ENCODE measurements at regions not wholly inside any gene's neighbourhood (a gene's known extent, or its start where the extent isn't known, plus 50 kb on each side); places are given as distances from the start of the nearest gene placed in this dataset.

GRCh38 chr17:36667922-36668321 is 66.5 kb downstream of the MRM1 start (continued):
- TF ChIP-seq CHD7 (IDR thresholded peaks at IDR 0.05; ENCODE audit: insufficient replicate concordance, low read length) (no peak), NANOG (IDR thresholded peaks at IDR 0.05; ENCODE audit: insufficient read depth, low read depth, low read length, poor library complexity, severe bottlenecking) (no peak), TBP (IDR thresholded peaks at IDR 0.05; ENCODE audit: low read depth, low read length) (no peak), POLR2AphosphoS5 (IDR thresholded peaks at IDR 0.05; ENCODE audit: low read depth, low read length) (no peak), SRF (IDR thresholded peaks at IDR 0.05; ENCODE audit: low read depth, low read length) (no peak), POLR2A (IDR thresholded peaks at IDR 0.05; ENCODE audit: control extremely low read depth in 1 of 2, low read depth in 2 of 2, low read length in 2 of 2) (no peak), SP1 (IDR thresholded peaks at IDR 0.05; ENCODE audit: low read depth, low read length) (no peak), JUN (IDR thresholded peaks at IDR 0.05; ENCODE audit: low read depth, low read length) (no peak), EP300 (IDR thresholded peaks at IDR 0.05; ENCODE audit: borderline replicate concordance in 1 of 2, low read depth in 2 of 2, low read length in 2 of 2) (no peak), EZH2 (IDR thresholded peaks at IDR 0.05; ENCODE audit: low read depth, low read length, severe bottlenecking) (no peak), YY1 (IDR thresholded peaks at IDR 0.05; ENCODE audit: low read depth, low read length) (no peak), USF2 (IDR thresholded peaks at IDR 0.05; ENCODE audit: low read length) (no peak)
